ENCODE measurements at regions not wholly inside any gene's neighbourhood (a gene's known extent, or its start where the extent isn't known, plus 50 kb on each side); places are given as distances from the start of the nearest gene placed in this dataset.
"Not testable (repeated sequence)": the region's sequence is repeated elsewhere in the genome, so short reads cannot be mapped to it uniquely, and the experiment has no call there.

DNA sequence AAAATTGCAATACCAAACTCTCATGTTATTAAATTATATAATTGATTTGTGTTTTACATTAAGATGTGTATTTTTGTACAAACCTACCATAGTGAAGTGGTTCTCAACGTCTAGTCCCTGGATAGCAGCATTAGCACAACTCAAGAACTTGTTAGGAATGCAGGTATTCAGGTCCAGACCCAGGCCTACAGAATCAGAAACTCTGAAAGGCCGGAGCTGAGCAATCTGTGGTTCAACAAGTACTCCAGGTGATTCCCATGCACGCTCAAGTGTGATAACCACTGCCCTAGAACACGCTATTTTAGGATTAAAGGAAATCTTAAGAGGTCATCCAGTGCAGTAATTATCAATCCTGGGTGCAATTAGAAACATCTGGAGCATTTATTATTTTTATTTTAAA lies 456.3 kb downstream of the IRS2 start:
- no peak for DNase-seq (ENCODE audit: low spot score)

DNA sequence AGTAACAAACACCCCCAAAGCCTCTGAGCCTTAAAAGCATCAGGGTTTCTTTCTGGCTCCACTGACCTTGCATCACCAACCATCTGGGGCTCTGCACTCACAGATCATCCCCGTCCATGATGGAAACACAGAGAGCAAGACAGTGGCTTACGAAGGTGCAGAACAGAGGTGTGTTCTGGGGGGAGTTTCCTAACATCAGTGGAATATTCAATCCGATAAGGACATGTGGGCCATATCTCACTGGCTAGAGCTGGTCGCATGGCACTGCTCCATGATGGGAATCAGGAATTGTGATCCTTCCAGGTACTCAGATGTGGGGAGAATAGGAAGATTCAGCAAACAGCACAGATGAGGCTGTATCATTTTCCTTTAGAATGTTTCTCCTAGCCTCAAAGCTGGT lies 457.2 kb downstream of the IRS2 start:
- DNase-seq (ENCODE audit: low spot score), result no peak

DNA sequence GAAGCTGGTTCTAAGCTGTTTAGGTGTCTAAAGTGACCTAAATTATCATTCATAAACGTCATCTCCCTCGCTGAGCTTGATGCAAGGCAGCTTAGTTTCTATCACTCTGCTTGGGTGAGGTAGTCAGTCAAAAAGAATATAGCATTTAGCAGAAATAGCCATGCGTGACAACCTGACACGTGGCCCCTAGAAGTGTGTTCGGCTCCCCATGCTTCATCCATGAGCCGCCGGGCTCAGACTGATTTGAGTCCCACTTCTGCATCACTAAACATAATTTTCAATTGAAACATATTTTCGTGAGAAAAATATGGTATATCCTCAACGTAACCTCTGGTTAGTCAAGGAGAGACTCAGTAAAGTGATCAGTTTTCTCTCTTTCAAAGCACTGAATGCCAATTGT lies 459.8 kb downstream of the IRS2 start:
- no peak for DNase-seq (ENCODE audit: low spot score)

DNA sequence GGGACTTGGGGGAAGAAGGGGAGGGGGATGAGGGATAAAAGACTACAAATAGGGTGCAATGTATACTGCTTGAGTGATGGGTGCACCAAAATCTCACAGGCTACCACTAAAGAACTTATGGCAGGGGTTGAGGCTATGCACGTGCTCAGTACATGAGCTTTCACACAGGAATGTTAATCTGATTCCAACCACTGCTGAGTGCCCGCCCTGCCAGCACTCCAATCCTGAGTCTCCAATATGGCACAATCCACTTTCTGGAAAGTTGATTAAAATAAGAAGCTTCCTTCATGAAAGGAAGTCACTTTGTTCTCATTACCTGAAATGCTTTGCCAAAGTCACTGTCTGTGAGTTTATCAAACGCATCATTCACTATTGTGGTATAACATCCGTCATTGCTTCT lies 463.0 kb downstream of the IRS2 start:
- no peak for DNase-seq (ENCODE audit: low spot score)

DNA sequence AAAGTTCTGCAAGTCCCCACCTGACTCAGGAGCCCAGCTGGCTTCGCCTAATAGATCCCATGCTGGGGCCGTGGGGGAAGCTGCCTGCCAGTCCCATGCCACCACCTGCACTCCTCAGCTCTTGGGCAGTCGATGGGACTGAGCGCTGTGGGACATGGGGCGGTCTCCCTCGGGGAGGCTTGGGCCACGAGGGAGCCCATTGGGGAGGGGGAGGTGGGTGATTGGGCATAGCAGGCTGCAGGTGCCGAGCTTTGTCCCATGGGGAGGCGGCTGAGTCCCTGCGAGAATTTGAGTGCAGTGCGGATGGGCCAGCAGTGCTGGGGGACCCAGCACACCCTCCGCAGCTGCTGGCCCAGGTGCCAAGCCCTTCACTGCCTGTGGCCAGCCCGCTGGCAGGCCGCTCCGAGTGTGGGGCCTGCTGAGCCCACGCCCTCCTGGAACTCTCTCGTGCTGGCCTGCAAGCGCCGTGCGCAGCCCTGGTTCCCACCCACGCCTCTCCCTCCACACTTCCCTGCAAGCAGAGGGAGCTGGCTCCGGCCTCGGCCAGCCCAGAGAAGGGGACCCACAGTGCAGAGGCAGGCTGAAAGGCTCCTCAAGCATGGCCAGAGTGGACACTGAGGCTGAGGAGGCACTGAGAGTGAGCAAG lies 467.3 kb downstream of the IRS2 start:
- DNase-seq (ENCODE audit: low spot score), result no peak

DNA sequence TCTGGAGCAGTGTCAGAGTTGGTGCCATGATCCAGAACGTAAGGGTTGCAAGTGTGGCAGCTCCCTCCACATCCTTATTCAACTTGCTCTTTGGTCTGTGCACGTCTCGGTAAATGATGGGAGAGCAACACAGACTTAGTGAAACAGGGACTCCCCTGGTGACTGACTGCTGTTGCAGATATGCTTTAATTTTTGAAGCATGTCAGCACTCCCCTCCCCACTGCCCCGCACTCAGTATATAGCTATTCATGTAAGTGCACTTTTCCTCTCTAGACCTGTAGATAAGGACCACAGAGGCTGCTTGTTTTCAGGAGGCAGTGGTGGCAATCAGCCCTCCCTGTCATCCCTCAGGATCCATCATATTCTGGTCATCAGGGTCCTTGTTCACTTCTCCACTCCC lies 470.9 kb downstream of the IRS2 start:
- DNase-seq (ENCODE audit: low spot score), result no peak

DNA sequence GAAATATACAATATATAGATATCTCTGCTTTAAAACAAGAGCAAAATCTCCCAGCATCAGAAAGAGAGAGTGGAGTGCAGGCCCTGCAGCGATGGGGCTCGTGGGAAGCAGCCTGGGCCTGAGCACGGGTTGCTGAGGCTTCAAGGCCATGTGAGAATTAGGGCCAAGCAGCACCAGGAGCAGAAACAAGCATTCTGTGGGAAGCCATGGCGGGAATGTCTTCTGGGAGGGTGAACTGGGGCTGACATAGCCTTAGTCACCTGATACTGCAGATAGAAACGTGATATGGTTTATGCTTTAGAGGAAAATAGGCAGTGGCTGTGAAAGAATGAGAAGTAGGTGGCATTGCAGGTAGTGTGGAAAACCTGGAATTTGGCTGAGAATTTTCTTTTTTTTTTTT lies 472.3 kb downstream of the IRS2 start:
- no peak for DNase-seq (ENCODE audit: low spot score)

DNA sequence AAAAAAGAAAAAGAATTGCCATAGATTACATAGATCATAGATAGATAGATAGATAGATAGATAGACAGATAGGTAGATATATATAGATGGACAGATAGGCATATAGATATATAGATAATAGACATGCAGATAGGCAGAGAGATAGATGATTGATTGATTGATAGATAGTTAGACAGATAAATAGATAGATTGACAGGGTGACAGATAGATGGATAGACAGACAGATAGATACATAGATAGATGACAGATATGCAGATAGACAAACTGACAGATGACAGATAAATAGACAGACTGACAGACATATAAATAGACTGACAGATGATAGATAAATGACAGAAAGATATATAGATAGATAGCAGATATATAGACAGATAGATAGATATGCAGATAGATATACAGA lies 474.0 kb downstream of the IRS2 start:
- DNase-seq (ENCODE audit: low spot score), result no peak

DNA sequence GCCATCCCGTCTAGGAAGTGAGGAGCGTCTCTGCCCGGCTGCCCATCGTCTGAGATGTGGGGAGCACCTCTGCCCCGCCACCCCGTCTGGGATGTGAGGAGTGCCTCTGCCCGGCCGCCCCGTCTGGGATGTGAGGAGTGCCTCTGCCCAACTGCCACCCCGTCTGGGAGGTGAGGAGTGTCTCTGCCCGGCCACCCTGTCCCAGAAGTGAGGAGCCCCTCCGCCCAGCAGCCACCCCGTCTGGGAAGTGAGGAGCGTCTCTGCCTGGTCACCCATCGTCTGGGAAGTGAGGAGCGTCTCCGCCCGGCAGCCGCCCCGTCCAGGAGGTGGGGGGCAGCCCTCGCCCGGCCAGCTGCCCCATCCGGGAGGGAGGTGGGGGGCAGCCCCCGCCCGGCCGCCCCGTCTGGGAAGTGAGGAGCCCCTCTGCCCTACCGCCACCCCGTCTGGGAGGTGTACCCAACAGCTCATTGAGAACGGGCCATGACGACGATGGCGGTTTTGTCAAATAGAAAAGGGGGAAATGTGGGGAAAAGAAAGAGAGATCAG lies 474.9 kb downstream of the IRS2 start:
- not testable (repeated sequence) for DNase-seq (ENCODE audit: low spot score)

DNA sequence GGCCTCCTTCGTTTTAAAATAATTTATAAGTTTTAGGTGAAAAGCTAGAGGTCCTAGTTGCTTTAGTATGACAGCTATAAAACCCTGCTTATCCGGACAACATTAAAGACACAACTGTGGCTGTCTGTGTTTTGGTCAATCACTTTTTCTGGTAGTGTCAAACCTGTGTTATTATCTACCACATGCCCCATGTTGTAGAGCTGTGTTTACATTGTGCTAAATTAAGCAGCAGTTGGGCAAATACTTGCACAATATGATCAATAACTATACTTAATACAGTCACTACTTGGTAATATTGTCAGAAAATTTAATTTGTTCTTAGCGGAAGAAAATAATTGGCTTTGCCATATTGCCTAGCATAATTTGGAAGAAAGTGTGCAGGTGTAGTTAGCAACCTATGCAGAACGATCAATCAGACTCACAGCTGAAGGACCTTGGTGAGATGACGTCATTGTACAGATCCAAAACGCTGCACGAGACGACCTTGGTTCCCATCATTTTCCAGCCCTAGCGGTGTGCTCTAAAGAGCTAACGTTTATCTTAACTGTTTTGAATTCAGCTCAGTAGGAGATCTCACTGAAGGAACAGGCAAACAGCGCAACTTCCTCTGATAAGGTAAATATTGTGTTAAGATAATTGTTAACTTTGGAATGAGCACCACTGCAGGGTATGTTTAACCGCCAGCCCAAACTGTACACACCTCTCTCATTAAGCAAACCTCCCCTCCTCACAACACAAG lies 476.6 kb downstream of the IRS2 start:
- DNase-seq (ENCODE audit: low spot score), result peak; percentile 40

DNA sequence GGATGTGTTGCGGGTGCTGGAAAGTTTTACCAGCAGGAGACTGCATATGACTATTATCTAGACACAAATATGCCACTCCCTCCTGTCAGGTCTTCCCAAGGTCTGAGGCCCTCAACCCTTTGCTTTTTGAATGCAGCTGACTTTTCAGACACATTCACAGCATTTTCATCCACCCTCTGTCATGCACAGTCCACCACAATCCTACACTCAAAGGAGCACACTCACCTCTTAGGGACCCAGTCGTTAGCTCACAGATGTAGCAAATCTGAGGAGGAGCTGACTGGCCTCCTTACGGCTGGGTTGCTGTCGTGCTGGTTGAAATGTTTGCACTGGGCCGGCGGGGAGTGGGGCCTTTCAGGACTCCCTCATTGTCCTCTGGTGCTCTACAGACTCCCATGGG lies 479.4 kb downstream of the IRS2 start:
- no peak for DNase-seq (ENCODE audit: low spot score)

DNA sequence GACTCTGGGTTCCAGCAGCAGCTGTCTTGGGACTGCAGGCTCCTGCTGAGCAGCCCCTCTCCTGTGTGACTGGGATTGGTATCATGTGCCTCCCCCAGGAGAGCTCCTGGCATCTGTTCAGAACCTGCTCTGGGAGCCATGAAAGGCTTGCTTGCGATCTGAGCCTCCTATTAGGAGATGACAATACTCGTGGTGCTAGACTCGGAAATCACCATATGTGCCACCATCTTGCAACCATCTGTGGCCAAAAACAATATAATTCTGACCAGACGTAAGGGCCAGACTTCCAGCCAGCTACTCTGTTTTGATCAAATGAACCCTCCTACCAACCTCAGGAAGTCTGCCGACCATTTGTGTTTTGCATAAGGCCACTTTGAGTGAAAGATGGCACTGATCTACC lies 484.7 kb downstream of the IRS2 start:
- DNase-seq (ENCODE audit: low spot score), result no peak

DNA sequence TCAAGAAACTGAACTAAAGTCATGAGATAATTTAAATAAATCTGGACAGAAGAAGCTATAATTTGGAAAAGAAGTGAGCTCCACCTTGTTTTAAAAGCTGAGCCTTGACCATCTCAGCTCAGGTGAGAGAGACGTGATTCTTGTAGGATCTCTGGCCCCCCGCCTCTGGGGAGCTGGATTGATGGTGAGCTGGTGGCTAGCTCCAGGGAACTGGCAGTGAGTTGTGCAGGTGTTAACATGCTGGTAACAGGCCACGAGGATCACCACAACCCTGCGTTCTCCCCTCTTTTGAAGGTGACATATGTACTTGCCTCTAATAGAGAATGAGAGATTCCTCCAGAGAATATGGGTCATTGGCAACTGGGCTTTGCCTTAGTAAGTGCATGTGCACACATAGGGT lies 485.1 kb downstream of the IRS2 start:
- DNase-seq (ENCODE audit: low spot score), result no peak

DNA sequence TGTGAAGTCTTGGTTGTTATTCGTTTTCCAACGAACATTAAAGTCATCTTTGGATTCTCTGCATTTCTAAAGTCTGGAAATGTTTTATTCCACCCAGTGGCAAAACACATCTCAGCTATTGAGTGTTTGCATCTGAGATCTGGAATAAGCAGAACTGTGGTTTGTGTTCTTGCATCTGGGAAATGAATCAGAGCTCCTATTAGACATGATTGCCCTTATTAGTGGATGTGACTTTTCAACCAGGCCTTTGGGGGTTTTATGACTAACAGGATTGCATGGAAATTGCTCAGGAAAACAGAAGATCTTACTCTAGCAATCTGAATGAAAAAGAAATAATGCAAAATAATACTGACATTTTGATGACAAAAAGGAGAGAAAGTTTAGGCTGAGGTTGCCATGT lies 488.8 kb downstream of the IRS2 start:
- DNase-seq (ENCODE audit: low spot score), result no peak

DNA sequence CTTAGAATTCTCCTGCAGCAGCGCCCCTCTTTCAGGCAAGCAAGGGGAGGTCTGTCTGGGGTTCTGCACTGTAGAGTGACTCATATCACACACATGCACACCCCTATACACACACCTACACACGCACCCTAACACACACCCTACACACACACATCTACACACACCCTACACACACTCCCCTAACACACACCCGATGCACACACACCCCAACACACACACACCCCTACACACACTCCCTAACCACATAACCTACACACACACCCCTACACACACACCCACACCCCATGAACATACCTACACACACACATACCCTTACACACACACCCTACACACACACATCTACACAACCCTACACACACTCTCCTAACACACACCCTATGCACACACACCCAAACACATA lies 493.2 kb downstream of the IRS2 start:
- no peak for DNase-seq (ENCODE audit: low spot score)

DNA sequence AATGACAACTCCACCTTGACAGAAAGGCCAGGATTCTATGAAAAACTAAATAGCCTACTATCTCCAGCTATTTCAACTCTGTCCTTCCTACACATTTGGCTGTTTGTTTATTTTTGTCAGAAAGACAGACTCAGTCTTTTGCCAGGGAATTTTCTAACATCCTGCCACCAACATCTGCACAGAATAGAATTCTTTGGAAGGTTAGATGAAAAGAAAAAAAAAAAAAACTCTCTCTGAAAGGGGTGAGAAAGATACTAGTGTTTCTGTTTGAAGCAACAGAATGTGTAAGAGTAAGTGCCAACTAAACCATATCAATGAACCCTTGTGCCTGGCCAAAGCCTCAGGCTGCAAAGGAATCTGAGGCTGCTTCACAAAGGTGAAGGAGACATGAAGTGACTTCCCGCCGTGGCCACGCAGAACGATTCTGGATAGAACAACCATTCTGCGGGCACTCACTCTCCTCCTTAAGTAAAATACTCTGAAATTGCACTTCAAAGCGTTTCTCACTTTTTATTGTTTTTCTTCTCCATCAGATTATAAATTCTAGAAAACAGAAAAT lies 498.2 kb downstream of the IRS2 start:
- DNase-seq (ENCODE audit: low spot score), result no peak

DNA sequence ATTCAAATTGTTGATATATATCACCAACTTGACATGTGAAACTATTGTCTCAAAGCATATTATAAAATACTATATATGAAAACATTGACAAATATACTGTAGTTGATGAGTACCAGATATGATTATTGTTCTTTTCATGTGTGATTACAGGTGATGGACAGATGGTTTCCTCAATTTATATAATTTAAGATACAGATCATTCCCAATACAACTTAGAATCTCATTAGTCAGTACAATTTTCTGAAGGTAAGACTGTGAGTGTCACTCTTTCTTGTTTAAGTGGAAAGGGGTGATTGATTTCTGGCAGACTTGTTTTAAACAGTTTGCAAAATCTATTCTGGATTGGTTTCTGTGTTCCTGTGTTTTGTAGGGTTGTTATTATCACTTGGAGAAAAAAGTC lies 498.8 kb downstream of the IRS2 start:
- DNase-seq (ENCODE audit: low spot score), result no peak

DNA sequence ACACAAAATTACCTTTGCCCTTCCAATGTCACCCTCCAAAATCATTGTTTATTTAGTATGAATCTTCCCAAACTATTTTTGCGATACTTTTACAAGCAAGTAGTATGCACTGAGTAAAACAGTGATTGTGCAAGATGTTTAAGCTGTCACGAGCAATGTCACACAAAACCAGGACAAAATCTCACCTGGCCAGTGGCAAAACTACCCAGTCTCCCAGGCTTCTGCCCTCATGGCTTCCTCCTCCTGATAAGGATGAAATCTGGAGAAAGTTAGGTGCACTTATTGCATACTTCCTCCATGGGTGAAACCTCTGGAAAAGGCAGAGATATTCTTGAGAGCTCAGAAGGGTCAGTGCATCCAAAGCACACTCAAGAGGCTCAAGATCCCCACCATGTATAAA lies 500.8 kb downstream of the IRS2 start:
- DNase-seq (ENCODE audit: low spot score), result no peak

DNA sequence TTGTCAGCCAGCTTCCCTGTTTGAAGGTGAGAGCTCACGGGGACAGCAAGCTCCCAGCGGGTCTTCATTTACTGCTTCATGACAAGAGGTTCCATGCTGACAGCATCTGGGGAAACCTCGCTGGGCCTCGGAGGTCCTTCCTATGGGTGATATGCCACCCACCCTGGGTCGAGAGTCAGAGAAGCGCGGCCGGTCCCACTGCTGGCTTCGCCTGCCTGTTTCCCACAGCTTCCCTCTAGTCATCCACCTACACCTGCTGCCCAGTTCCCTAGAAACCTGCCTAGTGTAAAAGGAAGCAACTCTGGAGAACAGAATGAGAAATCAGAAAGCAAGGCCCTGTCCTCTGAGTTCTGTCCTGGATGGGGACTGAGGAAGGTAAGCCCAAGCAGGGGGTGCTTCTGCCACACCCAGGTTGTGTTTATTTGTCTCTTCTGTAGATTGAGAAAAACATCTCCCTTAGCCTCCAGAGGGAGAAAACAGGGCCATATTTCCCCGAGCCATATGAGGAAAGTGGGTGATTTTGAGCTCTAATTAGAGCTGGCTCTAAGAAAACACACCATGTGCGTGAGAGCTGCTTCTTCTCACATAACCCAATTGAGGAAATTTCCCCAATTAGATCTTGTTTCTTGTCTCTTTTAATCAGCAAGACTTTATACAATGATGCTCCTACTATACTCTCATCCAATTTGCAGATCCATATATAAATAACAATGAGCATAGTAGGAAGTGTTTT lies 504.3 kb downstream of the IRS2 start:
- no peak for DNase-seq (ENCODE audit: low spot score)

DNA sequence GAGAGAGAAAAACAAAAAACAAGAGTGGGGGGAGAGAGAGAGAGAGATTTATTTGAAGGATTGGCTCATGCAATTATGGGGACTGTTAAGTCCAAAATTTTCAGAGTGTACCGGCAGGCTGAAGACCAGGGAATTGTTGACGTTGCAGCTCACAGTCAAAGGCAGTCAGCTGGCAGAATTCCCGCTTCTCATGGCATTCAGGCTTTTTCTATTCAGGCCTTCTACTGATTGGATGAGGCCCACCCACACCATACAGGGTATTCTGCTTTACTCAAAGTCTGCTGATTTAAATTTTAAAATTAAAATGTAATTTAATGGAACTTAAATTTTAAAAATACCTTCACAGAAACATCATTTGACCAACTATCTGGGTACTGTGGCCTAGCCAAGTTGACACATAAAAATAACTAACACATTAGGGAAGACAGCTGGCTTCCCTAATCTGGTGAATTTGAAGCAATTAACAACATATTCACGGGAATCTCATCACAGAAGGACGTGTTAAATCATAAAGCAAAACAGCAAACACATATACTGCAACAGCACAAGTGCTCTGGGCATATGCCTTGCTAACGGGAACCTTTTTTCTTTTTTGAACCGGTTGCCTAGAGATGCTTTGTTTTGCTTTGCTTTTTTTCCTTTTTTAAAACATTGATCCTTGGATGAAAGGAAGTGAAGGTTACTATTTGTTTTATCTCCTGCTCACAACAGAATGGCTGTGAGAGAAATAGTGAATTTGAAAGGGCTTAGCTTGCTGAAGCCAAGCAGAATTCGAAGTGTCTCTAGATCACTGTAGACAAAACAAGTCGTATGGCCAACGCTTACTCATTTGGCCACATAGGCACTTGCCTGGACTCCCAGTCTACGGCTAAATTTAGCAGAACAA lies 505.1 kb downstream of the IRS2 start:
- DNase-seq (ENCODE audit: low spot score), result no peak

DNA sequence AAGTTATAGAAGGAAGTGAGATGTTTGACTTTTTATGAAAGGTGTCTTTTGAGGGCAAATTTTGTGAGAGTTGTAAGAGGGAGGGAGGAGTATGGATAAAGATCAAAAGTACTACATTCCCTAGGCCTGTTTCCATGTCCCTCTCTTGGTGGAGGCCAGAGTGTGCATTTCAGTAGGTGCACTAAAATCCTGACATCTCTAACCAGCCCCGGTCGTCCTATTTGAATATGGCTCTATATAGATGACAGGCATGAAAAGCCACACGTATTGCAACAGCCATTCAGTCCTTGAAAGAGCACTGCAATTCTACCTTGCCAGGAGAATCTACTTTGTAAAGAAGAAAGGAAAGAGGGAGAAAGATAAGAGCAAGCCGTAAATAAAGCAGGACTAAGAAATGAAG lies 510.1 kb downstream of the IRS2 start:
- no peak for DNase-seq (ENCODE audit: low spot score)

DNA sequence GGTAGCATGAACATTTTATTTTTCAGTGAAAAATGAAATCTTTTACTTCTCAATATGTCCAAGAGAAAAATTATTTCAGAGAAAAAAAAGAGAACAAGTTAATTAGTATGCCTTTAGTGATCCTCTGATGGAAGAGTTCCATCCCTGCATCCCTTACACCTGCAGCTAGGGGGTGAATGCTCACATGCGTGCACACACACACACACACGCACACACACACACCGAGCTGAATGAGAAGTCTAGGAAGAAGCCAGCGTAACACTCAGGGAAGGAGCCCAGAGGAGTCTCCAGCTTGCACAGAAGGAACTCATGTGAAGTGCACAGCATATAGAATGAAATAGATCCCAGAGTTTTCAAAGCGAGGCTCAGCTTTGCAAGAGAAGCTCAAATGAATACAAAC lies 510.5 kb downstream of the IRS2 start:
- peak; percentile 40 for DNase-seq (ENCODE audit: low spot score)

Measured in mucosa of gallbladder (tissue), 1 donor.